ENCODE measurements at regions not wholly inside any gene's neighbourhood (a gene's known extent, or its start where the extent isn't known, plus 50 kb on each side); places are given as distances from the start of the nearest gene placed in this dataset.

DNA sequence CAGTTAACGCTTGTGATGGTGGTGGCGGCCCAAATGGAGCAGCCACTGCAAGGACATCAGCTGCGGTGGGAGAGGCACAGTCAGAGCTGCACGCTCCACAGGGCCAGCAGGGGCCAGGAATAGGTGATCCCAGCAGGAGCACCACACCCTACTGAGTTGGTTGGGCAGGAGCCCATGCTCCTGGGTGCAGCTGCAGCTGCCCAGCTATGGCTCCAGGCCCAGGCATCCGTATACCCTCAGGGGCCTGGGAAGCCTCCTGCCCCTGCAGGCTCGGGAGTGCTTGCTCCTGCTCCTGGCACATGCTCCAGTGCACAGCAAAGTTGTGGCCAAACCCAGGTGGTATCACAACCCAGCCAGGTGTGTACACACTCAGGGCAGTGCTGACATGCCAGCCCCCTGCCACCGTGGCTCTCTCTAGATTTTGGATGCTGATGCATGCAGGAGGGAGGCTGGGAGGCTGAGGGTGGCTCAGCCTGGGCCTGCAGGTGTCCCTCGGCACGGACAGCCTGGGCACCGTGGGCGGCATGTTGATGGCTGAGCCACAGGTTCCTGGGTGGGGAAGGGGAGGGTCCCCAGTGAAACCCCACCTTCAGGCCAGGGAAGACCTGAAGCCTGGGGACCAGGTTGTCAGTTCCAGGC lies 150.2 kb downstream of the CXXC4 start:
- DNase-seq (ENCODE audit: extremely low read depth in 1 of 4, low spot score in 3 of 4) (no peak), ATAC-seq (no peak), FAIRE-seq (no peak)
- Histone ChIP-seq H3K4me2 (ENCODE audit: insufficient read depth, low read length) (no peak overlapping the region), H3K27ac (ENCODE audit: extremely low read depth, low read depth, low read length) (no peak overlapping the region), H3K9me3 (replicated peaks; ENCODE audit: control insufficient read depth, insufficient read depth, low read depth, low read length) (no peaks in the 10 kb centered on the region), H3K27me3 (ENCODE audit: control insufficient read depth in 2 of 2, insufficient read depth in 2 of 2, low read length in 2 of 2) (no peaks in the 10 kb centered on the region), H3K36me3 (ENCODE audit: control insufficient read depth, insufficient read depth, low read length) (no peaks in the 10 kb centered on the region), H3K9me1 (ENCODE audit: control insufficient read depth, insufficient read depth, low read length) (no peaks in the 10 kb centered on the region), H2AFZ (ENCODE audit: low read depth, low read length) (no peak overlapping the region), H3K9ac (ENCODE audit: insufficient read depth in 1 of 2, low read depth in 2 of 2, low read length in 2 of 2) (no peak overlapping the region), H4K20me1 (replicated peaks; ENCODE audit: control insufficient read depth, insufficient read depth, low read length) (no peaks in the 10 kb centered on the region), H3K79me2 (ENCODE audit: control insufficient read depth, insufficient read depth, low read length) (no peaks in the 10 kb centered on the region), H3K4me1 (replicated peaks in 1 of 2; ENCODE audit: control insufficient read depth in 2 of 2, insufficient read depth in 2 of 2, low read length in 2 of 2) (no peaks in the 10 kb centered on the region), H3K4me3 (no peak overlapping the region)
- TF ChIP-seq LARP7 (IDR thresholded peaks at IDR 0.05): no peak
- TF ChIP-seq SETDB1 (IDR thresholded peaks at IDR 0.05; ENCODE audit: low read length): no peak
- no peak for TF ChIP-seq IFI16 (CRISPR knock-in tag; IDR thresholded peaks at IDR 0.05)
- TF ChIP-seq, protein P1, sequence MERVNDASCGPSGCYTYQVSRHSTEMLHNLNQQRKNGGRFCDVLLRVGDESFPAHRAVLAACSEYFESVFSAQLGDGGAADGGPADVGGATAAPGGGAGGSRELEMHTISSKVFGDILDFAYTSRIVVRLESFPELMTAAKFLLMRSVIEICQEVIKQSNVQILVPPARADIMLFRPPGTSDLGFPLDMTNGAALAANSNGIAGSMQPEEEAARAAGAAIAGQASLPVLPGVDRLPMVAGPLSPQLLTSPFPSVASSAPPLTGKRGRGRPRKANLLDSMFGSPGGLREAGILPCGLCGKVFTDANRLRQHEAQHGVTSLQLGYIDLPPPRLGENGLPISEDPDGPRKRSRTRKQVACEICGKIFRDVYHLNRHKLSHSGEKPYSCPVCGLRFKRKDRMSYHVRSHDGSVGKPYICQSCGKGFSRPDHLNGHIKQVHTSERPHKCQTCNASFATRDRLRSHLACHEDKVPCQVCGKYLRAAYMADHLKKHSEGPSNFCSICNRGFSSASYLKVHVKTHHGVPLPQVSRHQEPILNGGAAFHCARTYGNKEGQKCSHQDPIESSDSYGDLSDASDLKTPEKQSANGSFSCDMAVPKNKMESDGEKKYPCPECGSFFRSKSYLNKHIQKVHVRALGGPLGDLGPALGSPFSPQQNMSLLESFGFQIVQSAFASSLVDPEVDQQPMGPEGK (CRISPR knock-in tag; IDR thresholded peaks at IDR 0.05; ENCODE audit: borderline replicate concordance): no peak
- no peak for TF ChIP-seq KAT2B (IDR thresholded peaks at IDR 0.05; ENCODE audit: low read depth, low read length)
- TF ChIP-seq, protein P2, sequence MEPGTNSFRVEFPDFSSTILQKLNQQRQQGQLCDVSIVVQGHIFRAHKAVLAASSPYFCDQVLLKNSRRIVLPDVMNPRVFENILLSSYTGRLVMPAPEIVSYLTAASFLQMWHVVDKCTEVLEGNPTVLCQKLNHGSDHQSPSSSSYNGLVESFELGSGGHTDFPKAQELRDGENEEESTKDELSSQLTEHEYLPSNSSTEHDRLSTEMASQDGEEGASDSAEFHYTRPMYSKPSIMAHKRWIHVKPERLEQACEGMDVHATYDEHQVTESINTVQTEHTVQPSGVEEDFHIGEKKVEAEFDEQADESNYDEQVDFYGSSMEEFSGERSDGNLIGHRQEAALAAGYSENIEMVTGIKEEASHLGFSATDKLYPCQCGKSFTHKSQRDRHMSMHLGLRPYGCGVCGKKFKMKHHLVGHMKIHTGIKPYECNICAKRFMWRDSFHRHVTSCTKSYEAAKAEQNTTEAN (CRISPR knock-in tag; IDR thresholded peaks at IDR 0.05): no peak
- no peak for TF ChIP-seq POLR2B (IDR thresholded peaks at IDR 0.05; ENCODE audit: low read depth, partially characterized antibody)
- TF ChIP-seq, protein P3, sequence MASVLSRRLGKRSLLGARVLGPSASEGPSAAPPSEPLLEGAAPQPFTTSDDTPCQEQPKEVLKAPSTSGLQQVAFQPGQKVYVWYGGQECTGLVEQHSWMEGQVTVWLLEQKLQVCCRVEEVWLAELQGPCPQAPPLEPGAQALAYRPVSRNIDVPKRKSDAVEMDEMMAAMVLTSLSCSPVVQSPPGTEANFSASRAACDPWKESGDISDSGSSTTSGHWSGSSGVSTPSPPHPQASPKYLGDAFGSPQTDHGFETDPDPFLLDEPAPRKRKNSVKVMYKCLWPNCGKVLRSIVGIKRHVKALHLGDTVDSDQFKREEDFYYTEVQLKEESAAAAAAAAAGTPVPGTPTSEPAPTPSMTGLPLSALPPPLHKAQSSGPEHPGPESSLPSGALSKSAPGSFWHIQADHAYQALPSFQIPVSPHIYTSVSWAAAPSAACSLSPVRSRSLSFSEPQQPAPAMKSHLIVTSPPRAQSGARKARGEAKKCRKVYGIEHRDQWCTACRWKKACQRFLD (CRISPR knock-in tag; IDR thresholded peaks at IDR 0.05): no peak
- no peak for TF ChIP-seq FOXK2 (conservative IDR thresholded peaks at IDR 0.05 in 1 of 2, IDR thresholded peaks at IDR 0.05 in 1 of 2; ENCODE audit: low read depth in 2 of 2)
- no peak for TF ChIP-seq HOXB6 (CRISPR knock-in tag; IDR thresholded peaks at IDR 0.05; ENCODE audit: borderline replicate concordance)
- TF ChIP-seq, protein P4, sequence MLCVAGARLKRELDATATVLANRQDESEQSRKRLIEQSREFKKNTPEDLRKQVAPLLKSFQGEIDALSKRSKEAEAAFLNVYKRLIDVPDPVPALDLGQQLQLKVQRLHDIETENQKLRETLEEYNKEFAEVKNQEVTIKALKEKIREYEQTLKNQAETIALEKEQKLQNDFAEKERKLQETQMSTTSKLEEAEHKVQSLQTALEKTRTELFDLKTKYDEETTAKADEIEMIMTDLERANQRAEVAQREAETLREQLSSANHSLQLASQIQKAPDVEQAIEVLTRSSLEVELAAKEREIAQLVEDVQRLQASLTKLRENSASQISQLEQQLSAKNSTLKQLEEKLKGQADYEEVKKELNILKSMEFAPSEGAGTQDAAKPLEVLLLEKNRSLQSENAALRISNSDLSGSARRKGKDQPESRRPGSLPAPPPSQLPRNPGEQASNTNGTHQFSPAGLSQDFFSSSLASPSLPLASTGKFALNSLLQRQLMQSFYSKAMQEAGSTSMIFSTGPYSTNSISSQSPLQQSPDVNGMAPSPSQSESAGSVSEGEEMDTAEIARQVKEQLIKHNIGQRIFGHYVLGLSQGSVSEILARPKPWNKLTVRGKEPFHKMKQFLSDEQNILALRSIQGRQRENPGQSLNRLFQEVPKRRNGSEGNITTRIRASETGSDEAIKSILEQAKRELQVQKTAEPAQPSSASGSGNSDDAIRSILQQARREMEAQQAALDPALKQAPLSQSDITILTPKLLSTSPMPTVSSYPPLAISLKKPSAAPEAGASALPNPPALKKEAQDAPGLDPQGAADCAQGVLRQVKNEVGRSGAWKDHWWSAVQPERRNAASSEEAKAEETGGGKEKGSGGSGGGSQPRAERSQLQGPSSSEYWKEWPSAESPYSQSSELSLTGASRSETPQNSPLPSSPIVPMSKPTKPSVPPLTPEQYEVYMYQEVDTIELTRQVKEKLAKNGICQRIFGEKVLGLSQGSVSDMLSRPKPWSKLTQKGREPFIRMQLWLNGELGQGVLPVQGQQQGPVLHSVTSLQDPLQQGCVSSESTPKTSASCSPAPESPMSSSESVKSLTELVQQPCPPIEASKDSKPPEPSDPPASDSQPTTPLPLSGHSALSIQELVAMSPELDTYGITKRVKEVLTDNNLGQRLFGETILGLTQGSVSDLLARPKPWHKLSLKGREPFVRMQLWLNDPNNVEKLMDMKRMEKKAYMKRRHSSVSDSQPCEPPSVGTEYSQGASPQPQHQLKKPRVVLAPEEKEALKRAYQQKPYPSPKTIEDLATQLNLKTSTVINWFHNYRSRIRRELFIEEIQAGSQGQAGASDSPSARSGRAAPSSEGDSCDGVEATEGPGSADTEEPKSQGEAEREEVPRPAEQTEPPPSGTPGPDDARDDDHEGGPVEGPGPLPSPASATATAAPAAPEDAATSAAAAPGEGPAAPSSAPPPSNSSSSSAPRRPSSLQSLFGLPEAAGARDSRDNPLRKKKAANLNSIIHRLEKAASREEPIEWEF (CRISPR knock-in tag; IDR thresholded peaks at IDR 0.05): no peak
- intact Hi-C loops (cut with micrococcal nuclease): no loop called here
- ChIA-PET POLR2A (no interaction called here), CTCF (ENCODE audit: low intra/inter-chr PET ratio) (no interaction called here)
- BruUV-seq (replicated peaks): no TSS peak
- in situ Hi-C loops (cut with MboI): no loop called here
- under 1% methylated on average over 10 of the region's 11 CpGs for WGBS (ENCODE audit: insufficient coverage, low coverage, missing lambda C conversion rate)
